ENCODE measurements at regions not wholly inside any gene's neighbourhood (a gene's known extent, or its start where the extent isn't known, plus 50 kb on each side); places are given as distances from the start of the nearest gene placed in this dataset.

GRCh38 chr11:31870609-31871309 lies 59.6 kb upstream of the PAX6 start:
- TF ChIP-seq CTCF (IDR thresholded peaks at IDR 0.05) (peak in 2 of 3 experiments; percentile 15), POLR2A (IDR thresholded peaks at IDR 0.05) (no peak)

Data from vagina (tissue), 2 donors.